Activated naive CD8-positive, alpha-beta T cell treated with anti-CD3 and anti-CD28 coated beads, Interleukin-2, amount 10 ng/mL, durations not matched to agents 7 days and 5 days (primary cell): ENCODE measurements at regions not wholly inside any gene's neighbourhood (a gene's known extent, or its start where the extent isn't known, plus 50 kb on each side); places are given as distances from the start of the nearest gene placed in this dataset.

ENCODE experiments used
- ATAC-seq: fragments of 150-1000 bp; cut with Tn5 transposase; one replicate; pipeline ENCODE4 v1.10.0; 2021; ENCODE audit warnings: low read depth, moderate library complexity
- POLR2A ChIA-PET: fragments of 350-600 bp; sonication (Branson Sonifier 250); formaldehyde crosslinking; loops from one replicate; lab custom pipeline; 2021; ENCODE audit warnings: antibody characterized with exemption; lab: Charles Lee
- DNase-seq: peaks from one replicate; pipeline ENCODE4 v3.0.0; 2021
- H3K27ac Mint-ChIP-seq: one replicate; pipeline ENCODE4 v1.8.0; 2022; ENCODE audit warnings: mild to moderate bottlenecking, mixed read lengths
- H3K27me3 Mint-ChIP-seq: one replicate; pipeline ENCODE4 v1.8.0; 2022; ENCODE audit warnings: mild to moderate bottlenecking, moderate library complexity, mixed read lengths
- H3K36me3 Mint-ChIP-seq: one replicate; pipeline ENCODE4 v1.8.0; 2021; ENCODE audit warnings: mild to moderate bottlenecking, mixed read lengths
- H3K4me1 Mint-ChIP-seq: one replicate; pipeline ENCODE4 v1.8.0; 2021; ENCODE audit warnings: mixed read lengths
- H3K4me3 Mint-ChIP-seq: one replicate; pipeline ENCODE4 v1.8.0; 2022; ENCODE audit warnings: mild to moderate bottlenecking, moderate library complexity, mixed read lengths
- H3K9me3 Mint-ChIP-seq: one replicate; pipeline ENCODE4 v1.8.0; 2021; ENCODE audit warnings: mixed read lengths

DNA sequence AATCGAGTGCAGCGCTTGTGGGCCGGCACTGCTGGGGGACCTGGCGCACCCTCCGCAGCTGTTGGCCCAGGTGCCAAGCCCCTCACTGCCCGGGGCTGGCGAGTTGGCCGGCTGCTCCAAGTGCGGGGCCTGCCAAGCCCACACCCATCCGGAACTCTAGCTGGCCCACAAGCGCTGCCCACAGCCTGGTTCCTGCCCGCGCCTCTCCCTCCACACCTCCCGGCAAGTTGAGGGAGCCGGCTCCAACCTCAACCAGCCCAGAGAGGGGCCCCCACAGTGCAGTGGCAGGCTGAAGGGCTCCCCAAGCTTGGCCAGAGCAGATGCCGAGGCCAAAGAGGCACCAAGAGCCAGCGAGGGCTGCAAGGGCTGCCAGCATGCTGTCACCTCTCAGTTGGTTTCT, 73.4 kb downstream of the PLXNA1 start:
- Mint-ChIP-seq H3K9me3 (peaks cover 4% of the 10 kb centered on the region), H3K4me1 (no peaks in the 10 kb centered on the region), H3K4me3 (no peak overlapping the region), H3K27ac (no peak overlapping the region), H3K27me3 (peaks cover 8% of the 10 kb centered on the region), H3K36me3 (no peaks in the 10 kb centered on the region)
- DNase-seq, result peak; percentile 16
- ATAC-seq, result no peak
- POLR2A ChIA-PET, result no interaction called here

DNA sequence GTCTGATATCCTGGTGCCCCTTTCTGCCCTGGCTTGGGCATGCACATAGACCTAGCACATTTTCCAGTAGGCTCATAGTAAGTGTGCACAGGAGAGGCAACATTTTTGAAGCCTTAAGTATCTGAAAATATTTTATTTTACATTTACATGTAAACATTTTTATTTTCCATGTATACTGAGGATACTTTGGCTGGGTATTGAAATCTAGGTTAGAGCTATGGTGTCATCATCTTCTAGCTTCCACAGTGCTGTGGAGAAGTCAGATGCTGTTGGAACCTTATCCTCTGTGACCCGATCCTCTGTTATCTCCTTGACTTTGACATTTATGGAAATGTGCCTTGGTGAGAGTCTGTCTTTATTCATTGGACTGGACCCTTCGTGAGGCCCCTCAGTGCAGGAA, 74.1 kb downstream of the PLXNA1 start:
- H3K4me1 Mint-ChIP-seq, result no peaks in the 10 kb centered on the region
- DNase-seq, result no peak
- POLR2A ChIA-PET, result no interaction called here
- H3K27me3 Mint-ChIP-seq, result peaks cover 13% of the 10 kb centered on the region
- H3K4me3 Mint-ChIP-seq, result no peak overlapping the region
- no peak for ATAC-seq
- no peaks in the 10 kb centered on the region for H3K36me3 Mint-ChIP-seq
- H3K9me3 Mint-ChIP-seq, result peaks cover 4% of the 10 kb centered on the region
- no peak overlapping the region for H3K27ac Mint-ChIP-seq

GRCh38 chr3:127059072-127059471, 76.2 kb downstream of the PLXNA1 start:
- POLR2A ChIA-PET, result no interaction called here
- Mint-ChIP-seq H3K27ac (no peak overlapping the region), H3K9me3 (peaks cover 4% of the 10 kb centered on the region), H3K4me3 (no peak overlapping the region), H3K4me1 (no peaks in the 10 kb centered on the region), H3K36me3 (no peaks in the 10 kb centered on the region), H3K27me3 (peaks cover 15% of the 10 kb centered on the region)
- DNase-seq (no peak), ATAC-seq (no peak)

GRCh38 chr3:127061641-127062040, 78.7 kb downstream of the PLXNA1 start:
- H3K9me3 Mint-ChIP-seq, result peaks cover 4% of the 10 kb centered on the region
- H3K4me3 Mint-ChIP-seq, result no peak overlapping the region
- no peaks in the 10 kb centered on the region for H3K36me3 Mint-ChIP-seq
- no peak for ATAC-seq
- H3K27ac Mint-ChIP-seq, result no peak overlapping the region
- H3K27me3 Mint-ChIP-seq, result peaks cover 16% of the 10 kb centered on the region
- no peaks in the 10 kb centered on the region for H3K4me1 Mint-ChIP-seq
- DNase-seq, result no peak
- POLR2A ChIA-PET, result no interaction called here

DNA sequence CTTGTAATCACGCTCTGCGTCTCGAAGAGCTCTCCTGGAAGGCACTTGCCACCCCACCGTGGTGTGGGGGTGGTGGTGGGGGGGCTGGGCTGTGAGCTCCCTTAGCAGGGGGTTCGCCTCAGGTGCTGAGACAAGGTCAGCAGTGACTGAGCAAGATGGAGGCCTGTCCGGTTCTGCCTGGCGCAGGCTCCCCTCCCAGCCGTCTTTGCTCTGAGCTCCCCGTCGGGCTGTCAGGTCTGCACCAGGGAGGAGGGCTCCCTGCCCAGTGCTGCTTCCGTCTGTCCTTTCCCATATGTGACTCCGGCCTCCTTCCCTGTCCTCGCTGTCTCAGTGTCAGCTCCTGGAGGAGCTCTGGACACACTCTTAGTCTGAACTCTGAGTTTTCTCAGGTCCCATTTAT, 80.0 kb downstream of the PLXNA1 start:
- H3K4me3 Mint-ChIP-seq, result no peak overlapping the region
- POLR2A ChIA-PET, result no interaction called here
- DNase-seq (peak; percentile 12), ATAC-seq (no peak)
- peaks cover 16% of the 10 kb centered on the region for H3K27me3 Mint-ChIP-seq
- H3K4me1 Mint-ChIP-seq, result no peaks in the 10 kb centered on the region
- no peaks in the 10 kb centered on the region for H3K9me3 Mint-ChIP-seq
- no peaks in the 10 kb centered on the region for H3K36me3 Mint-ChIP-seq
- no peak overlapping the region for H3K27ac Mint-ChIP-seq

GRCh38 chr3:127063916-127064315, 81.0 kb downstream of the PLXNA1 start:
- peaks cover 16% of the 10 kb centered on the region for H3K27me3 Mint-ChIP-seq
- no peak for ATAC-seq
- no peaks in the 10 kb centered on the region for H3K36me3 Mint-ChIP-seq

DNA sequence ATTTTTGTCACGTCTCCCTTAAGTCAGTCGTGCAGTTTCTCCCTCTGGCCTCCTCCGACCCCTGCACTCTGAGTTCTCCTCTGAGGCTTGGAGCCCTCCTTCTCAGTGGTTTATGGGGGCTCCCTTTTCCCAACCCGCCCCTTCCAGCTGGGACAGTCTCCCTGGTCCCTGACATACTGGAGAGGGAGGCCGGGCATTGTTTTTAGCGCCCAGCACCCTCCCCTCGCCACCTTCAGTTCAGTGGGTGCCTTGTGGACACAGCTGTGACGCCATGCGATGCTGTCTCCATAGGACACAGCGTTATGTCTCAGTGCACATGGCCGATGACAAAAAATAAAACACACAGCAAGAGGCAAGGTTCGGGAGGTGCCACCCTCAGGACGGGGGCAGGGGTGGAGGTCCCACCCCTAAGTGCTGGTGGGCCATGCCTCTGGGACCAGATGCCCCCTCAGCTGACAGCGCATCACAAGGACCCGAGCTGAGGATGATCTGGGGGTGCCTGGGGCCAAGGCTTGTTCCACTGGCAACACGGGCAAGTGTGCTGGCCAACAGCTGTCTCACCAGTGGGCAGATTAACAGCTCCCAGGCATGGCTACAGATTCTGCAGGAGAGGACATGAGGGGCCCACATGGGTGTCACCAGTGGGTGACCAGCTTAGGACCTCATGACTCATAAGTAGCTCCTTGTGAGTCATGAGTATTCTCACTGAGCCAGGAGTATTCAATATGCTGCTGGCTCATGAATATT, 81.6 kb downstream of the PLXNA1 start:
- peaks cover 16% of the 10 kb centered on the region for H3K27me3 Mint-ChIP-seq
- POLR2A ChIA-PET, result no interaction called here
- ATAC-seq (no peak), DNase-seq (peak; percentile 10)
- H3K4me1 Mint-ChIP-seq, result no peaks in the 10 kb centered on the region
- no peak overlapping the region for H3K27ac Mint-ChIP-seq
- H3K4me3 Mint-ChIP-seq, result no peak overlapping the region
- no peaks in the 10 kb centered on the region for H3K9me3 Mint-ChIP-seq
- H3K36me3 Mint-ChIP-seq, result no peaks in the 10 kb centered on the region

More at GRCh38 chr3:127063916-127064315, 81.0 kb downstream of the PLXNA1 start:
- DNase-seq, result peak; percentile 2
- POLR2A ChIA-PET, result no interaction called here
- H3K4me1 Mint-ChIP-seq, result no peaks in the 10 kb centered on the region
- no peaks in the 10 kb centered on the region for H3K9me3 Mint-ChIP-seq
- no peak overlapping the region for H3K4me3 Mint-ChIP-seq
- no peak overlapping the region for H3K27ac Mint-ChIP-seq

DNA sequence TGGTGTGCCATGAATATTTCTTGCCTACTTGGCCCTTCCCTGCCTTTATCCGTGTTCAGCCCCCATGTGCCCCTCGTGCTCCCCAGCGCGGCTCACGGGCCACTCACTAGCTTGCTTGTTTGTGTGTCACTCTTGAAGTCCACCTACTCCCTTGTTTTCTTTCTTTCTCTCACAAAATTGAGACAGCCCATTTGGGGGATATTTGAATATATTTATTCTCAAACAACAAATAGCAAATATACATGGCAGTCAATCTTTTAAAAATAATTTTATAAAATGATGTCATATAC, 82.2 kb downstream of the PLXNA1 start:
- POLR2A ChIA-PET, result no interaction called here
- no peaks in the 10 kb centered on the region for H3K4me1 Mint-ChIP-seq

DNA sequence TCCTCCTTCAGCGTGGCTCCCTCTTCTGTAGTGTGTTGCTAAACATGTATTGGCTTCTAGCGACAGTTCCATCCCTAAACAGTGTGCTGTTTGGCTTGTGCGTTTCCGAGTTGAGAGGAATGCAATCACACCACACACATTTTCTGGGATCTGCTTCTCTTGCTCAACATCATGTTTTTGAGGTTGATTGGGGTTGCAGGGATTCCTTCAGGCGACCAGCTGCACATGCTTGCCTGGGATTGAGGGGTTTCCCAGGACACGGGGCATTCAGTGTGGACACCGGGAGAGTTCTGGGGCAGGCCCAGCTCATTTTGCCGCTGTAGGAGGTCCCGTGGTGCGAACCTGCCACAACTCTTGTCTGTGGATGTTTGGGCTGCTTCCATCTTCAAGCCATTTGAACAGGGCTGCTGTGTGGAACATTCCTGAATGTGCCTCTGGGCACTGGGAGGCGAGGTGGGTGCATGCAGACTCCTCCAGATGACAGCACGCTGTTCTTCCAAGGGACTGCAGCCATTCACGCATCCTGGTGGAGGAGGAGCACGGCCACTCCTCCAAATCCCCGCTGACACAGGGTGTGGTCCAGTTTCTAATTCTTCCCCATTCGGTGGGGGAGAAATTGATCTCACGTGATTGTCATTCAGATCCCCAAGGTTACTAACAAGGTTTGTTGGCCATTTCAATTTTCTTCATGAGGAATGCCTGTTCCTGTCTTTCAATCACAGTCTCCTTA, 82.8 kb downstream of the PLXNA1 start:
- peaks cover 9% of the 10 kb centered on the region for H3K27me3 Mint-ChIP-seq
- H3K4me1 Mint-ChIP-seq, result no peaks in the 10 kb centered on the region
- POLR2A ChIA-PET, result no interaction called here
- no peak for ATAC-seq
- no peaks in the 10 kb centered on the region for H3K9me3 Mint-ChIP-seq
- no peak overlapping the region for H3K4me3 Mint-ChIP-seq
- DNase-seq, result peak; percentile 4
- H3K36me3 Mint-ChIP-seq, result no peaks in the 10 kb centered on the region
- H3K27ac Mint-ChIP-seq, result no peak overlapping the region

More for the DNA sequence above, 82.2 kb downstream of the PLXNA1 start:
- DNase-seq, result peak; percentile 5
- Mint-ChIP-seq H3K4me3 (no peak overlapping the region), H3K9me3 (no peaks in the 10 kb centered on the region), H3K36me3 (no peaks in the 10 kb centered on the region), H3K27me3 (peaks cover 15% of the 10 kb centered on the region), H3K27ac (no peak overlapping the region)
- no peak for ATAC-seq

- ATAC-seq (no peak), DNase-seq (no peak)
- Mint-ChIP-seq H3K27ac (no peak overlapping the region), H3K27me3 (peaks cover 6% of the 10 kb centered on the region), H3K4me1 (no peaks in the 10 kb centered on the region), H3K9me3 (no peaks in the 10 kb centered on the region), H3K4me3 (no peak overlapping the region), H3K36me3 (no peaks in the 10 kb centered on the region)
- POLR2A ChIA-PET, result no interaction called here
These were observed 83.7 kb downstream of the PLXNA1 start for GRCh38 chr3:127066635-127067034.

GRCh38 chr3:127067116-127067910, 84.4 kb downstream of the PLXNA1 start:
- ATAC-seq (no peak), DNase-seq (peak; percentile 17)
- no peaks in the 10 kb centered on the region for H3K36me3 Mint-ChIP-seq
- H3K9me3 Mint-ChIP-seq, result no peaks in the 10 kb centered on the region
- POLR2A ChIA-PET, result no interaction called here
- H3K27ac Mint-ChIP-seq, result no peak overlapping the region
- H3K4me3 Mint-ChIP-seq, result no peak overlapping the region
- no peaks in the 10 kb centered on the region for H3K4me1 Mint-ChIP-seq
- H3K27me3 Mint-ChIP-seq, result peaks cover 2% of the 10 kb centered on the region

- H3K9me3 Mint-ChIP-seq, result no peaks in the 10 kb centered on the region
- H3K27me3 Mint-ChIP-seq, result peaks cover 2% of the 10 kb centered on the region
- H3K36me3 Mint-ChIP-seq, result no peaks in the 10 kb centered on the region
- no peak for DNase-seq
- ATAC-seq, result no peak
- H3K27ac Mint-ChIP-seq, result no peak overlapping the region
- H3K4me1 Mint-ChIP-seq, result no peaks in the 10 kb centered on the region
- POLR2A ChIA-PET, result no interaction called here
- no peak overlapping the region for H3K4me3 Mint-ChIP-seq
These were observed 85.3 kb downstream of the PLXNA1 start for GRCh38 chr3:127068111-127068810.

DNA sequence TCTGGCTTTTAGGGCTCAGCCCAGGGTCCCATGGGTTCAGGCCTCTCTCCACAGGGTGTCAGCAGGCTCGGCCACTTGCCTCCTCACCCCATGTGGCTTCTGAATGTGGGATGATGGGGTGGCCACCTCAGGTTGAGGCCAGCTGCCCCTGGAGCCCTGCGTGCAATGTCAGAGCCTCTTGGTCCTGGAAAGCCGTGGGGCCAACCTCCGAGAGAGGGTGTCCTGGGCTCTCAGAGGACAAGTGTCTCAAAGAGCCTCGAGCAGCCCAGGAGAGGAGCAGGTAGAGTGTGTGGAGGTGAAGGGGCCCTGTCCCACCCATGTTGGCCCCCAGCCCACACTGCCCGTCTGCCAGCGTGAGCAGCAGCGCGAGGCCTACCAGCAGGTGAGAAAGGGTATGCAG, 86.0 kb downstream of the PLXNA1 start:
- peaks cover 2% of the 10 kb centered on the region for H3K27me3 Mint-ChIP-seq
- no peaks in the 10 kb centered on the region for H3K9me3 Mint-ChIP-seq
- DNase-seq (no peak), ATAC-seq (no peak)
- POLR2A ChIA-PET, result no interaction called here
- no peaks in the 10 kb centered on the region for H3K36me3 Mint-ChIP-seq
- no peaks in the 10 kb centered on the region for H3K4me1 Mint-ChIP-seq
- H3K27ac Mint-ChIP-seq, result no peak overlapping the region
- no peak overlapping the region for H3K4me3 Mint-ChIP-seq
